Activated B cell treated with CpG ODN at 0.5 μM for 24 hours (primary cell): ENCODE measurements at regions not wholly inside any gene's neighbourhood (a gene's known extent, or its start where the extent isn't known, plus 50 kb on each side); places are given as distances from the start of the nearest gene placed in this dataset.

Experiments used
- ATAC-seq: fragments of 200-7000 bp; cut with Tn5 transposase; one replicate; pipeline ENCODE4 v1.10.0; 2021; ENCODE audit warnings: low read depth, mild to moderate bottlenecking, moderate library complexity
- CTCF ChIA-PET: fragments of 350-600 bp; sonication (Branson Sonifier 250); formaldehyde crosslinking; loops from one replicate; lab custom pipeline; 2021; ENCODE audit warnings: antibody characterized with exemption; lab: Charles Lee
- POLR2A ChIA-PET: fragments of 350-600 bp; sonication (Branson Sonifier 250); formaldehyde crosslinking; loops from one replicate; lab custom pipeline; 2021; ENCODE audit warnings: antibody characterized with exemption; lab: Charles Lee
- DNase-seq: peaks from one replicate; pipeline ENCODE4 v3.0.0; 2022
- H3K27ac Mint-ChIP-seq: one replicate; pipeline ENCODE4 v1.8.0; 2020; ENCODE audit warnings: mixed read lengths
- H3K27me3 Mint-ChIP-seq: one replicate; pipeline ENCODE4 v1.8.0; 2021; ENCODE audit warnings: mixed read lengths
- H3K36me3 Mint-ChIP-seq: one replicate; pipeline ENCODE4 v1.8.0; 2021; ENCODE audit warnings: low read depth, mixed read lengths
- H3K4me1 Mint-ChIP-seq: one replicate; pipeline ENCODE4 v1.8.0; 2021; ENCODE audit warnings: mixed read lengths
- H3K4me3 Mint-ChIP-seq: one replicate; pipeline ENCODE4 v1.8.0; 2020; ENCODE audit warnings: mild to moderate bottlenecking, mixed read lengths
- H3K9me3 Mint-ChIP-seq: one replicate; pipeline ENCODE4 v1.8.0; 2020; ENCODE audit warnings: mixed read lengths
- intact Hi-C: fragments of 100-400 bp; cut with micrococcal nuclease; formaldehyde crosslinking; loops from one replicate; pipeline ENCODE4 v1.15.1; 2024
- TF ChIP-seq, protein P1 (sequence below): fragments of 200-600 bp; IDR thresholded peaks from one replicate; pipeline ENCODE4 v1.8.0; 2022; ENCODE audit warnings: antibody characterized with exemption, mild to moderate bottlenecking

DNA sequence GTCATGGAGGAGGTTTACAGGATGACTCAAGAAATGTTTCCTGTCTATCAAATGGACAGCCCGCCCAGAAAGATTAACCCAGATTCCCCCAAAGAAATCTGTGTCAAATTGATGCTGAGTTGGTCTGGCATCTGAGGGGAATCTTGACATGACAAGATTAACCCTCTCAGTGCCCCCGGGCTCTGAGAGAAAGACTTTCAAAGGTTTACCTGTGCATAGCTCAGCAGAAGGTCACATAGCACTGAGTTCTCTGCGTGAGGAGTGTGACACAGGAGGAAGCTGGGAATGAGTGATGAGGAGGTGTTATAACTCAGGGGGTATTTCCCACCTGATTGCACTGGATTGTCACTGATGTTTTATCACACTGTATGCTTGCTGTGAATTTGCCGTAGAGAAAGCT is 601.2 kb downstream of the DHX35 start:
- CTCF ChIA-PET: no interaction called here
- DNase-seq (no peak), ATAC-seq (peak; percentile 64)

GRCh38 chr20:39554341-39554740 is 592.2 kb downstream of the DHX35 start:
- ChIA-PET CTCF (no interaction called here), POLR2A (no interaction called here)
- TF ChIP-seq, protein P1, sequence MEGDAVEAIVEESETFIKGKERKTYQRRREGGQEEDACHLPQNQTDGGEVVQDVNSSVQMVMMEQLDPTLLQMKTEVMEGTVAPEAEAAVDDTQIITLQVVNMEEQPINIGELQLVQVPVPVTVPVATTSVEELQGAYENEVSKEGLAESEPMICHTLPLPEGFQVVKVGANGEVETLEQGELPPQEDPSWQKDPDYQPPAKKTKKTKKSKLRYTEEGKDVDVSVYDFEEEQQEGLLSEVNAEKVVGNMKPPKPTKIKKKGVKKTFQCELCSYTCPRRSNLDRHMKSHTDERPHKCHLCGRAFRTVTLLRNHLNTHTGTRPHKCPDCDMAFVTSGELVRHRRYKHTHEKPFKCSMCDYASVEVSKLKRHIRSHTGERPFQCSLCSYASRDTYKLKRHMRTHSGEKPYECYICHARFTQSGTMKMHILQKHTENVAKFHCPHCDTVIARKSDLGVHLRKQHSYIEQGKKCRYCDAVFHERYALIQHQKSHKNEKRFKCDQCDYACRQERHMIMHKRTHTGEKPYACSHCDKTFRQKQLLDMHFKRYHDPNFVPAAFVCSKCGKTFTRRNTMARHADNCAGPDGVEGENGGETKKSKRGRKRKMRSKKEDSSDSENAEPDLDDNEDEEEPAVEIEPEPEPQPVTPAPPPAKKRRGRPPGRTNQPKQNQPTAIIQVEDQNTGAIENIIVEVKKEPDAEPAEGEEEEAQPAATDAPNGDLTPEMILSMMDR: no peak
- DNase-seq: no peak
- intact Hi-C loops: no loop called here
- Mint-ChIP-seq H3K27ac (no peak overlapping the region), H3K4me1 (no peaks in the 10 kb centered on the region), H3K9me3 (peaks cover 2% of the 10 kb centered on the region), H3K36me3 (no peaks in the 10 kb centered on the region), H3K4me3 (no peak overlapping the region), H3K27me3 (no peaks in the 10 kb centered on the region)
- ATAC-seq: no peak

More for the DNA sequence above, 601.2 kb downstream of the DHX35 start:
- Mint-ChIP-seq H3K36me3 (no peaks in the 10 kb centered on the region), H3K4me3 (no peak overlapping the region), H3K27me3 (no peaks in the 10 kb centered on the region), H3K4me1 (peaks cover 11% of the 10 kb centered on the region), H3K9me3 (no peaks in the 10 kb centered on the region), H3K27ac (no peak overlapping the region)
- intact Hi-C loops: no loop called here
- POLR2A ChIA-PET: interaction anchor here (1.4 kb wide), 1 partner anchor 266 kb away, joined by 5 read pairs; no protein-coding TSS in a partner anchor
- TF ChIP-seq, protein P1: no peak

GRCh38 chr20:39553120-39553519 is 591.0 kb downstream of the DHX35 start:
- intact Hi-C loops: no loop called here
- ATAC-seq (no peak), DNase-seq (no peak)
- no peak overlapping the region for H3K27ac Mint-ChIP-seq
- TF ChIP-seq, protein P1: no peak
- no peaks in the 10 kb centered on the region for H3K4me1 Mint-ChIP-seq
- ChIA-PET CTCF (no interaction called here), POLR2A (interaction anchor here (0.6 kb wide), 1 partner anchor 10 kb away, joined by 7 read pairs; no protein-coding TSS in a partner anchor)
- H3K9me3 Mint-ChIP-seq: peaks cover 2% of the 10 kb centered on the region
- no peaks in the 10 kb centered on the region for H3K36me3 Mint-ChIP-seq
- no peak overlapping the region for H3K4me3 Mint-ChIP-seq
- no peaks in the 10 kb centered on the region for H3K27me3 Mint-ChIP-seq

- intact Hi-C loops: no loop called here
- Mint-ChIP-seq H3K4me3 (no peak overlapping the region), H3K36me3 (no peaks in the 10 kb centered on the region), H3K9me3 (no peaks in the 10 kb centered on the region), H3K27me3 (no peaks in the 10 kb centered on the region), H3K4me1 (no peaks in the 10 kb centered on the region), H3K27ac (no peak overlapping the region)
- DNase-seq: no peak
- TF ChIP-seq, protein P1: no peak
- CTCF ChIA-PET: no interaction called here
- POLR2A ChIA-PET: no interaction called here
- ATAC-seq: no peak
Observed at GRCh38 chr20:39549733-39550132, 587.6 kb downstream of the DHX35 start.

GRCh38 chr20:39547546-39548408 is 585.6 kb downstream of the DHX35 start:
- Mint-ChIP-seq H3K27ac (no peak overlapping the region), H3K4me3 (no peak overlapping the region), H3K27me3 (no peaks in the 10 kb centered on the region), H3K4me1 (peaks cover 6% of the 10 kb centered on the region), H3K9me3 (no peaks in the 10 kb centered on the region), H3K36me3 (no peaks in the 10 kb centered on the region)
- CTCF ChIA-PET: interaction anchor here (0.6 kb wide), 1 partner anchor 27 kb away, joined by 3 read pairs; no protein-coding TSS in a partner anchor
- TF ChIP-seq, protein P1: no peak
- POLR2A ChIA-PET: no interaction called here
- DNase-seq (no peak), ATAC-seq (no peak)
- intact Hi-C loops: no loop called here
